ENCODE measurements at regions not wholly inside any gene's neighbourhood (a gene's known extent, or its start where the extent isn't known, plus 50 kb on each side); places are given as distances from the start of the nearest gene placed in this dataset.

- H3K36me3 Mint-ChIP-seq (ENCODE audit: insufficient read depth, unreplicated experiment): no peaks in the 10 kb centered on the region
- peaks cover 15% of the 10 kb centered on the region for H3K27me3 Mint-ChIP-seq (ENCODE audit: insufficient read depth, unreplicated experiment)
- H3K4me3 Mint-ChIP-seq (ENCODE audit: unreplicated experiment): no peak overlapping the region
- no peaks in the 10 kb centered on the region for H3K4me1 Mint-ChIP-seq (ENCODE audit: insufficient read depth, unreplicated experiment)
- intact Hi-C loops (cut with micrococcal nuclease): no loop called here
- ChIA-PET CTCF (no interaction called here), POLR2A (no interaction called here)
- no TSS peak for BruUV-seq (replicated peaks)
- no peak for TF ChIP-seq CTCF (IDR thresholded peaks at IDR 0.05; ENCODE audit: unreplicated experiment)
- no peak for DNase-seq (ENCODE audit: unreplicated experiment)
- H3K9me3 Mint-ChIP-seq (ENCODE audit: unreplicated experiment): no peaks in the 10 kb centered on the region
- H3K27ac Mint-ChIP-seq (ENCODE audit: low read depth, unreplicated experiment): no peak overlapping the region
These were observed 55.2 kb downstream of the FOS start for GRCh38 chr14:75333606-75334548.

GRCh38 chr14:75334549-75335051, 56.0 kb downstream of the FOS start:
- H3K9me3 Mint-ChIP-seq (ENCODE audit: unreplicated experiment): no peaks in the 10 kb centered on the region
- H3K36me3 Mint-ChIP-seq (ENCODE audit: insufficient read depth, unreplicated experiment): no peaks in the 10 kb centered on the region
- no peak overlapping the region for H3K4me3 Mint-ChIP-seq (ENCODE audit: unreplicated experiment)
- H3K4me1 Mint-ChIP-seq (ENCODE audit: insufficient read depth, unreplicated experiment): no peaks in the 10 kb centered on the region
- H3K27me3 Mint-ChIP-seq (ENCODE audit: insufficient read depth, unreplicated experiment): peaks cover 12% of the 10 kb centered on the region
- no peak for DNase-seq (ENCODE audit: unreplicated experiment)
- TF ChIP-seq CTCF (IDR thresholded peaks at IDR 0.05; ENCODE audit: unreplicated experiment): no peak
- H3K27ac Mint-ChIP-seq (ENCODE audit: low read depth, unreplicated experiment): no peak overlapping the region
- intact Hi-C loops (cut with micrococcal nuclease): no loop called here
- no TSS peak for BruUV-seq (replicated peaks)
- ChIA-PET POLR2A (no interaction called here), CTCF (no interaction called here)

- Mint-ChIP-seq H3K27ac (ENCODE audit: low read depth, unreplicated experiment) (no peak overlapping the region), H3K36me3 (ENCODE audit: insufficient read depth, unreplicated experiment) (no peaks in the 10 kb centered on the region), H3K4me1 (ENCODE audit: insufficient read depth, unreplicated experiment) (peaks cover 3% of the 10 kb centered on the region), H3K9me3 (ENCODE audit: unreplicated experiment) (no peaks in the 10 kb centered on the region), H3K27me3 (ENCODE audit: insufficient read depth, unreplicated experiment) (peaks cover 2% of the 10 kb centered on the region), H3K4me3 (ENCODE audit: unreplicated experiment) (no peak overlapping the region)
- CTCF ChIA-PET: no interaction called here
- BruUV-seq (replicated peaks): no TSS peak
- intact Hi-C loops (cut with micrococcal nuclease): no loop called here
- POLR2A ChIA-PET: no interaction called here
- no peak for TF ChIP-seq CTCF (IDR thresholded peaks at IDR 0.05; ENCODE audit: unreplicated experiment)
- DNase-seq (ENCODE audit: unreplicated experiment): no peak
These were observed 56.9 kb downstream of the FOS start for GRCh38 chr14:75335571-75335970.

GRCh38 chr14:75338398-75338797, 59.8 kb downstream of the FOS start:
- ChIA-PET POLR2A (interaction anchor here (0.6 to 1.1 kb wide), 4 partner anchors 12 to 1282 kb away, joined by 3 to 5 read pairs (median 3); no protein-coding TSS in a partner anchor), CTCF (interaction anchor here (1.1 kb wide), 1 partner anchor 222 kb away, joined by 3 read pairs; no protein-coding TSS in a partner anchor)
- peaks cover 15% of the 10 kb centered on the region for H3K4me1 Mint-ChIP-seq (ENCODE audit: insufficient read depth, unreplicated experiment)
- no peak overlapping the region for H3K4me3 Mint-ChIP-seq (ENCODE audit: unreplicated experiment)
- intact Hi-C loops (cut with micrococcal nuclease): no loop called here
- TF ChIP-seq CTCF (IDR thresholded peaks at IDR 0.05; ENCODE audit: unreplicated experiment): no peak
- no TSS peak for BruUV-seq (replicated peaks)
- no peak overlapping the region for H3K27ac Mint-ChIP-seq (ENCODE audit: low read depth, unreplicated experiment)
- H3K36me3 Mint-ChIP-seq (ENCODE audit: insufficient read depth, unreplicated experiment): no peaks in the 10 kb centered on the region
- no peak for DNase-seq (ENCODE audit: unreplicated experiment)
- no peaks in the 10 kb centered on the region for H3K27me3 Mint-ChIP-seq (ENCODE audit: insufficient read depth, unreplicated experiment)
- H3K9me3 Mint-ChIP-seq (ENCODE audit: unreplicated experiment): no peaks in the 10 kb centered on the region
